ENCODE measurements at regions not wholly inside any gene's neighbourhood (a gene's known extent, or its start where the extent isn't known, plus 50 kb on each side); places are given as distances from the start of the nearest gene placed in this dataset.

DNA sequence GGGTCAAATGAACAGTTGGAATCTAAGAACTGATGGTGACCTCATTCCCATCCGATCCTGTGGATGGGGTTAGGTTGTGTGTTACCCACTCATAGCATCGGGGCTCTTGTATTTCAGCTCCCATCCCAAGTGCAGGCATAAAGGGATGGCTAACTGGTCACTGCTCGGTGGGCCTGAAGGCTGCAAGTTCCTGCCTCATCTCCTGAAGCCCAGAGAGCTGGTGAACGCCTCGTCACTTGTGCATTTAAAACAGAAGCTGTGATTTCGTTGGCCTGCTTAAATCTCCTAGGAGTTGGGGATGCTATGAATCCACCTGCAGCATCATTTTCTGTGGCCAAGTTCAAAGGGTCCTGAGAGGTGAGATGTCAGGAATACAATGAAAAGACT is 477.0 kb downstream of the TBC1D22A start:
- TF ChIP-seq, protein P1, sequence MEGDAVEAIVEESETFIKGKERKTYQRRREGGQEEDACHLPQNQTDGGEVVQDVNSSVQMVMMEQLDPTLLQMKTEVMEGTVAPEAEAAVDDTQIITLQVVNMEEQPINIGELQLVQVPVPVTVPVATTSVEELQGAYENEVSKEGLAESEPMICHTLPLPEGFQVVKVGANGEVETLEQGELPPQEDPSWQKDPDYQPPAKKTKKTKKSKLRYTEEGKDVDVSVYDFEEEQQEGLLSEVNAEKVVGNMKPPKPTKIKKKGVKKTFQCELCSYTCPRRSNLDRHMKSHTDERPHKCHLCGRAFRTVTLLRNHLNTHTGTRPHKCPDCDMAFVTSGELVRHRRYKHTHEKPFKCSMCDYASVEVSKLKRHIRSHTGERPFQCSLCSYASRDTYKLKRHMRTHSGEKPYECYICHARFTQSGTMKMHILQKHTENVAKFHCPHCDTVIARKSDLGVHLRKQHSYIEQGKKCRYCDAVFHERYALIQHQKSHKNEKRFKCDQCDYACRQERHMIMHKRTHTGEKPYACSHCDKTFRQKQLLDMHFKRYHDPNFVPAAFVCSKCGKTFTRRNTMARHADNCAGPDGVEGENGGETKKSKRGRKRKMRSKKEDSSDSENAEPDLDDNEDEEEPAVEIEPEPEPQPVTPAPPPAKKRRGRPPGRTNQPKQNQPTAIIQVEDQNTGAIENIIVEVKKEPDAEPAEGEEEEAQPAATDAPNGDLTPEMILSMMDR (IDR thresholded peaks at IDR 0.05) = no peak
- TF ChIP-seq POLR2AphosphoS5 (IDR thresholded peaks at IDR 0.05) (no peak), POLR2A (IDR thresholded peaks at IDR 0.05) (no peak)
